ENCODE measurements at regions not wholly inside any gene's neighbourhood (a gene's known extent, or its start where the extent isn't known, plus 50 kb on each side); places are given as distances from the start of the nearest gene placed in this dataset.
A peak's percentile ranks its signal among the peaks of the same experiment; 100 is the strongest.

DNA sequence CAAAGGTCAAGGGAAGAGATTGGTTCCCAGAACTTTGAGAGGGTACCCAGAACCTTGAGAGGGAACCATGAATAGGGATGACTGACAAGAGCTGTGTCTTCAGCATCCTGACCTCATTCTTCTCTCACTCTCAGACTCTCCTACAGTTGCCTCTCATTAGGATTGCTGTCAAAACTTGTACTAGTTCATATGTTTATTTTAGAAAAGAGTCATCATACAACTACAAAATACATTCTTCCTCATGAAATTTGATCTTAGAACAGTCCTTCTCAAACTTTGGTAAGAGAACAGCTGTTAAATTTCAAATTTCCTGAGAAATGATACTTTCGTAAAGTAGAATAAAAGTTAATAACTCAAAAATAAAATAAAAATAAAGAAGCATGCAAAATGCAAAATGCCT is 161.4 kb upstream of the ZRANB2 start:
- H3K4me3 ChIP-seq (ENCODE audit: low read depth, low read length) = no peak overlapping the region
- DNase-seq (ENCODE audit: low read depth) = no peak
- TF ChIP-seq CTCF (IDR thresholded peaks at IDR 0.05; ENCODE audit: insufficient read depth, low read length) = no peak

GRCh38 chr1:71240656-71241055 is 159.8 kb upstream of the ZRANB2 start:
- peak; percentile 0 for DNase-seq (ENCODE audit: low read depth)
- no peak for TF ChIP-seq CTCF (IDR thresholded peaks at IDR 0.05; ENCODE audit: insufficient read depth, low read length)
- no peak overlapping the region for H3K4me3 ChIP-seq (ENCODE audit: low read depth, low read length)

- no peak for TF ChIP-seq CTCF (IDR thresholded peaks at IDR 0.05; ENCODE audit: insufficient read depth, low read length)
- DNase-seq (ENCODE audit: low read depth) = no peak
- no peak overlapping the region for H3K4me3 ChIP-seq (ENCODE audit: low read depth, low read length)
These were observed 155.7 kb upstream of the ZRANB2 start for GRCh38 chr1:71236503-71236902.

DNA sequence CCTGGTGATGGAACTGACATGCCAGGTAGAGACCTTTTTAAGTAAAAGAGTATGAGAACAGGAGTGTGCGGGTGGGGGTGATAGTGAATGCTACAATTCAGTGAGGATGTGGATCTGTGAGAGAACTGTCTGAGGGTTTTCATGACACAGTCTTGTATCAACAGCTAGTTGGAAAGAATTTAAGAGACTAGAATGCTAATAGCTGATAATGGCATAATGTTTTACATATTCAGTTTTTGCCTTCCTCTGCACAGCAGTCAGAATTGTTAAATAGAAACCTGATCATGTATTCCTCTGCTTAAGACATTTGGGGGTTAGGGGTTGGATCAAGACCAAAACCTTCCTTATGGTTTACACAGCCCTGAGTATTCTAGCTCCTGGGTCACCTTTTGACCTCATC is 152.8 kb upstream of the ZRANB2 start:
- no peak for DNase-seq (ENCODE audit: low read depth)
- no peak overlapping the region for H3K4me3 ChIP-seq (ENCODE audit: low read depth, low read length)
- TF ChIP-seq CTCF (IDR thresholded peaks at IDR 0.05; ENCODE audit: insufficient read depth, low read length) = no peak

DNA sequence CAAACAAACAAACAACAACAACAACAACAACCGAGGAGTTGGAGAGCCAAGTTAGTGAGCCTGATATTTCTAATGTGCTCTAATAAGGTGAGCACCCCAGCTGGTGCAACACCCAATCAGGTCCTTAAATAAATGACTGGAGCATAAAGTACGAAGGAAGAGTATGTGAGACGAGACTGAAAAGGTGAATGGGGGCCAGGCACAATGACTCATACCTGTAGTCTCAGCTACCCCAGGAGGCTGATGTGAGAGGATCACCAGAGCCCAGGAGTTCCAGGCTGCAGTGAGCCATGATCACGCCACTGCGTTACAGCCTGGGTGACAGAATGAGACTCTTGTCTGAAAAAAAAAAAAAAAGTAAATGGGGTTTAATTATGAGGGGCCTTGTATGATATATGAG is 152.0 kb upstream of the ZRANB2 start:
- DNase-seq (ENCODE audit: low read depth) = no peak
- no peak overlapping the region for H3K4me3 ChIP-seq (ENCODE audit: low read depth, low read length)
- TF ChIP-seq CTCF (IDR thresholded peaks at IDR 0.05; ENCODE audit: insufficient read depth, low read length) = no peak

DNA sequence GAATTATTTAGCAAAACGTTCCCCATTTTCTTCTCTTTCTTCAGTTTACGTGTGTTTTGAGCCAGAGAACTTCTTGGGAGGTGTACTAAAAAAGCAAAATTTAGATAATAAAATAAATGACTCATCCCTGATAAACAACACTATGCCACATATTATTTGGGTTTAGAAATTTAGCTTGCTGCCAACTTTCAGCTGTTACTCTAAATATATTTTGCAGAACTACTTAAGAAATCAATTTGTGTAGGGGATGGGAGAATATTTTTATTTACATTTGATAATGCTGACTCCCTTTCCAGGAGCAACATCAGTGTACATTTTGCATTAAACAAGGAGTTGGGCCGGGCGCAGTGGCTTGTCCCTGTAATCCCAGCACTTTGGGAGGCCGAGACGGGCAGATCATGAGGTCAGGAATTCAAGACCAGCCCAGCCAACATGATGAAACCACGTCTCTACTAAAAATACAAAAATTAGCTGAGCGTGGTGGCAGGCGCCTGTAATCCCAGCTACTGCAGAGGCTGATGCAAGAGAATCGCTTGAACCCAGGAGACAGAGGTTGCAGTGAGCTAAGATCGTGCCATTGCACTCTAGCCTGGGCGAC is 151.4 kb upstream of the ZRANB2 start:
- TF ChIP-seq CTCF (IDR thresholded peaks at IDR 0.05; ENCODE audit: insufficient read depth, low read length) = no peak
- no peak for DNase-seq (ENCODE audit: low read depth)
- no peak overlapping the region for H3K4me3 ChIP-seq (ENCODE audit: low read depth, low read length)

- no peak for DNase-seq (ENCODE audit: low read depth)
- no peak for TF ChIP-seq CTCF (IDR thresholded peaks at IDR 0.05; ENCODE audit: insufficient read depth, low read length)
- no peak overlapping the region for H3K4me3 ChIP-seq (ENCODE audit: low read depth, low read length)
These were observed 150.9 kb upstream of the ZRANB2 start for GRCh38 chr1:71231751-71232150.

All from fibroblast of the aortic adventitia (primary cell).